H1 (cell line): ENCODE measurements at regions not wholly inside any gene's neighbourhood (a gene's known extent, or its start where the extent isn't known, plus 50 kb on each side); places are given as distances from the start of the nearest gene placed in this dataset.

Experiments
- CBX5 ChIP-seq: fragments of 300-800, 300-1000 bp; sonication (generic); IDR thresholded peaks from 2 replicates; pipeline ENCODE4 v1.7.1; 2016; ENCODE audit warnings: antibody characterized with exemption, low read length, low read depth
- EZH2 ChIP-seq: fragments of 200-600 bp; sonication (generic); IDR thresholded peaks from 2 replicates; pipeline ENCODE4 v1.7.1; 2012; ENCODE audit warnings: low read depth, mild to moderate bottlenecking, moderate library complexity, low read length, inconsistent platforms; ENCODE audit not compliant: severe bottlenecking
- POLR2AphosphoS5 ChIP-seq: IDR thresholded peaks from 2 replicates; pipeline ENCODE4 v1.6.1; 2011; ENCODE audit warnings: low read depth, low read length
- SAP30 ChIP-seq: fragments of 300-600 bp; sonication (generic); IDR thresholded peaks from 2 replicates; pipeline ENCODE4 v1.7.1; 2012; ENCODE audit warnings: low read length, moderate library complexity, mild to moderate bottlenecking, inconsistent platforms; ENCODE audit not compliant: insufficient read depth, insufficient replicate concordance
- TF ChIP-seq, protein P1 (sequence below), 3 experiments: IDR thresholded peaks; 1 replicate in 2 of 3; 2 replicates in 1 of 3; pipeline versions ENCODE4 v1.5.1 to v1.6.1; 2011; ENCODE audit warnings: low read length in 3 of 3, mild to moderate bottlenecking in 3 of 3, inconsistent platforms in 2 of 3, low read depth in 1 of 3, moderate library complexity in 1 of 3; ENCODE audit not compliant: insufficient read depth in 1 of 3; ENCODE audit errors: control extremely low read depth in 1 of 3

GRCh38 chr4:84432713-84433112 lies 66.4 kb downstream of the NKX6-1 start (continued):
- TF ChIP-seq SAP30 (no peak), EZH2 (no peak), CBX5 (no peak), POLR2AphosphoS5 (no peak)
- TF ChIP-seq, protein P1, sequence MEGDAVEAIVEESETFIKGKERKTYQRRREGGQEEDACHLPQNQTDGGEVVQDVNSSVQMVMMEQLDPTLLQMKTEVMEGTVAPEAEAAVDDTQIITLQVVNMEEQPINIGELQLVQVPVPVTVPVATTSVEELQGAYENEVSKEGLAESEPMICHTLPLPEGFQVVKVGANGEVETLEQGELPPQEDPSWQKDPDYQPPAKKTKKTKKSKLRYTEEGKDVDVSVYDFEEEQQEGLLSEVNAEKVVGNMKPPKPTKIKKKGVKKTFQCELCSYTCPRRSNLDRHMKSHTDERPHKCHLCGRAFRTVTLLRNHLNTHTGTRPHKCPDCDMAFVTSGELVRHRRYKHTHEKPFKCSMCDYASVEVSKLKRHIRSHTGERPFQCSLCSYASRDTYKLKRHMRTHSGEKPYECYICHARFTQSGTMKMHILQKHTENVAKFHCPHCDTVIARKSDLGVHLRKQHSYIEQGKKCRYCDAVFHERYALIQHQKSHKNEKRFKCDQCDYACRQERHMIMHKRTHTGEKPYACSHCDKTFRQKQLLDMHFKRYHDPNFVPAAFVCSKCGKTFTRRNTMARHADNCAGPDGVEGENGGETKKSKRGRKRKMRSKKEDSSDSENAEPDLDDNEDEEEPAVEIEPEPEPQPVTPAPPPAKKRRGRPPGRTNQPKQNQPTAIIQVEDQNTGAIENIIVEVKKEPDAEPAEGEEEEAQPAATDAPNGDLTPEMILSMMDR (IDR thresholded peaks at IDR 0.05; ENCODE audit: control extremely low read depth in 1 of 3, insufficient read depth in 1 of 3, low read depth in 1 of 3, low read length in 3 of 3), result no peak
